NB4 (cell line): ENCODE measurements at regions not wholly inside any gene's neighbourhood (a gene's known extent, or its start where the extent isn't known, plus 50 kb on each side); places are given as distances from the start of the nearest gene placed in this dataset.

ENCODE experiments used
- CTCF ChIP-seq: IDR thresholded peaks from one replicate; pipeline ENCODE4 v1.5.1; 2012; ENCODE audit warnings: low read depth, low read length
- MYC ChIP-seq: IDR thresholded peaks from 2 replicates; pipeline ENCODE4 v1.6.1; 2011; ENCODE audit warnings: low read depth, low read length

GRCh38 chr1:47638713-47639112, 200.9 kb downstream of the FOXD2 start:
- TF ChIP-seq CTCF, result no peak
- TF ChIP-seq MYC, result no peak
